NB4 (cell line): ENCODE measurements at regions not wholly inside any gene's neighbourhood (a gene's known extent, or its start where the extent isn't known, plus 50 kb on each side); places are given as distances from the start of the nearest gene placed in this dataset.

Source experiments
- DNase-seq: peaks from one replicate; pipeline ENCODE4 v3.0.0; 2010; ENCODE audit warnings: low read depth
- H3K4me3 ChIP-seq: one replicate; pipeline ENCODE4 v1.5.1; 2011; ENCODE audit warnings: mild to moderate bottlenecking, low read depth, low read length, moderate library complexity
- CTCF ChIP-seq: IDR thresholded peaks from one replicate; pipeline ENCODE4 v1.5.1; 2012; ENCODE audit warnings: low read depth, low read length
- MAX ChIP-seq: IDR thresholded peaks from 2 replicates; pipeline ENCODE4 v1.6.1; 2011; ENCODE audit warnings: low read depth, low read length
- MYC ChIP-seq: IDR thresholded peaks from 2 replicates; pipeline ENCODE4 v1.6.1; 2011; ENCODE audit warnings: low read depth, low read length
- POLR2A ChIP-seq: IDR thresholded peaks from 2 replicates; pipeline ENCODE4 v1.6.1; 2011; ENCODE audit warnings: mild to moderate bottlenecking; ENCODE audit not compliant: insufficient read length; ENCODE audit errors: extremely low read depth

- TF ChIP-seq CTCF (no peak), MYC (no peak), MAX (no peak), POLR2A (no peak)
These were observed 141.8 kb upstream of the PJA1 start for GRCh38 chrX:69307029-69307428.

GRCh38 chrX:69306063-69306404 lies 140.8 kb upstream of the PJA1 start:
- TF ChIP-seq POLR2A (no peak), MYC (no peak), MAX (no peak), CTCF (no peak)
- DNase-seq, result no peak
- H3K4me3 ChIP-seq, result no peak overlapping the region

More at GRCh38 chrX:69307029-69307428, 141.8 kb upstream of the PJA1 start:
- H3K4me3 ChIP-seq, result no peak overlapping the region
- DNase-seq, result no peak

- TF ChIP-seq POLR2A (no peak), MAX (no peak), CTCF (no peak), MYC (no peak)
- no peak overlapping the region for H3K4me3 ChIP-seq
- no peak for DNase-seq
These were observed 140.2 kb upstream of the PJA1 start for GRCh38 chrX:69305333-69306062.

- no peak for DNase-seq
- TF ChIP-seq MAX (no peak), CTCF (no peak), MYC (no peak), POLR2A (no peak)
- H3K4me3 ChIP-seq, result no peak overlapping the region
These were observed 138.0 kb upstream of the PJA1 start for GRCh38 chrX:69303231-69303630.

GRCh38 chrX:69299951-69300714 lies 134.9 kb upstream of the PJA1 start:
- DNase-seq, result no peak
- no peak overlapping the region for H3K4me3 ChIP-seq
- TF ChIP-seq MYC, result no peak
- no peak for TF ChIP-seq POLR2A
- no peak for TF ChIP-seq MAX
- no peak for TF ChIP-seq CTCF
